HG03558 (cell line): ENCODE measurements at regions not wholly inside any gene's neighbourhood (a gene's known extent, or its start where the extent isn't known, plus 50 kb on each side); places are given as distances from the start of the nearest gene placed in this dataset.

Source experiments
- ATAC-seq: cut with Tn5 transposase; IDR thresholded peaks from one replicate; pipeline ENCODE4 v1.9.1; 2021; ENCODE audit warnings: moderate number of reproducible peaks; ENCODE audit not compliant: unreplicated experiment; ENCODE audit errors: extremely low read depth

DNA sequence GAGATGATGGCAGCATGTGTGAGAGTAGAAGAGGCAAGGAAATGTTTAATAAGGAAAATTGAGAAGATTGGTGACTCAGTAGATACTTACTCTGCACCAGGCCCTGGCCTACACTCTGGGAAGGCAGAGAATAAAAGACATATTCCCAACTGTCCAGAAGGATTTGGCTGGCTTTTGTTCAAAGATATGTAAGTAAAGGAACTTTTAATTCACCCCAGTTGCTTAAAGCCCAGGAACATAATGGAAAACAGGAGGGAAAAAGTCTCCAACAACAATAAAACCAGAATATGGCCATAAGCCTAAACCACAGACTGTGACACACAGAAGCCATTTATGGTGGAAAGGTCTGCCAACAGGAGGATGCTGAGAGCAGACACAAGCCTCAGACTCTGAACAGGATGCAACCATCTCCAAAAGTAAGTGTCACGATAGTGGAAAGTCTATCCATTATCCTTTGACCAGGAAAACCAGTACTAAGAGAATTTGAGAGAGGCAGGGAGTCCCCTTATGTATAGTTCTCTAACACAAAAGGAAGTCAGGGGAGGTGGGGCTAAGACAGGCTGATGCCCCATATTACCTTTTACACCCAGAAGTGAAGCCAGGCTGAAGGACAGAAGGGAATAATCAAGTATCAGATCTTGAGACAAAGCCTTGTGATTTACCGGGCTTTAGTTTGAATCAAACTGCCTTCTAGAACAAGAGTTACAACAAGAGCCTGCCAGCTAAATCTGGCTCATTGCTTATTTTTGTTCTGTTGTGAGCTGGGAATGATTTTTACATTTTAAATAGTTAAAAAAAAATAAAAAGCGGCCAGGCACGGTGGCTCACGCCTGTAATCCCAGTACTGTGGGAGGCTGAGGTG, 169.5 kb upstream of the STARD13 start:
- no peak for ATAC-seq

DNA sequence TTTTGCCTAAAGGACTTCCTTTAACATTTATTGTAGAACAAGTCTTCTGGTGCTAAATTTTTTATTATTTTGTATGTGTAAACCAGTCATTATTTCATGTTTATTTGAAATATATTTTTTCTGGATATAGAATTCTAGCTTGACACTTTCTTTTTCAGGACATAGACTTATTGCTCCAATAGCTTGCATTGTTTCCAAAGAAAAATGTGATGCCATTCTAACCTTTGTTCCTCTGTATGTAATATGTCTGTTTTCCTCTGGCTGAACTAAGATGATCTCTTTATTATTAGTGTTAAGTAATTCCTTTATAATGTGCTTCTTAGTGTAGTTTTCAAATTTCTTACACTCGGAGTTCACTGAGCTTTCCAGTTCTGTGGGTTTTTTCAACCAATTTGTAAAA, 174.1 kb upstream of the STARD13 start:
- no peak for ATAC-seq

DNA sequence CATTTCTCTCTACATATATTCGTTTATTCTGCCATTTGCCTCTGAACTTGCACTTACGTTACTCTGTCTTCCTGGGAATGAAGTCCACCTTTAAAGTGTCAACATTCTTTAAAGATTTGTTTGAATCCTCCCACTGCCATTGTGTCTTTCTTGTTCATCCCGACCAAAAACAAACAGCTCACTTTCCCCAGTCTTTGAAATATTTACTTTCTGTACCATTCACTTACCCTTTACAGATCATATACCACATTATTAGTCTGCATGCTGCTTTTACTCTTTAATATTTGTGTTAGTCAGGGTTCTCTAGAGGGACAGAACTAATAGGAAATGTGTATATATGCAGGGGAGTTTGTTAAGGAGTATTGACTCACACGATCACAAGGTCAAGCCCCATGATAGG, 176.6 kb upstream of the STARD13 start:
- ATAC-seq, result no peak

DNA sequence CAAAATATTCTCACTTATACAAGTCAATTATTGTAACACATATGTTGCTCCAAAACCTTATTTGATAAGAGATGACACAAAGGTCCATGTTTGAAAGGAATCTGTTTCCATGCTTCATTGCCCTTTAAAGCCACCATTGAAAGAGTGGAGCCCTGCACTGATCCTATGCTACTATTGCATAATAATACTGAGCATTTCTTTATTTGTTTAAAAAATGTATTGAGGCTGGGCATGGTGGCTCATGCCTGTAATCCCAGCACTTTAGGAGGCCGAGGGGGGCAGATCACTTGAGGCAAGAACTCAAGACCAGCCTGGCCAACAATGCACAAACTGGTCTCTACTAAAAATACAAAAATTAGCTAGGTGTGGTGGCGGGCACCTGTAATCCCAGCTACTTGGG, 178.8 kb upstream of the STARD13 start:
- ATAC-seq, result no peak

DNA sequence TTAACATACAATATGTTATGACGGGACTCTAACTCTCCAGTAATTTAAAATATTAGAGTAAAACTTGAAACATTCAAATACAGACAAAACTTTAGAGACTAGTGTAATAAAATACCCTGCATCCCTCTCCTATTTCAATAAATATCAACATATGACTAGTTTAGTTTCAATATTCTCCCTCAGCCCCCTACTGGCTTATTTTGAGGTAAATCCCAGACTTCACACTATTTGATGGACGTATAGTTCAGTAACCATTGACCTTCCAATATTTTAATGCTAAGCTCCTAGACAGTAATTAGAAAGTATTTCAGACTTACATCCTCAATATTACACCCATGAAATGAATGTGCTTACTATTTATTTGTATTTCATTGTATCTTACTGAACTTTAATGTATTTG, 180.7 kb upstream of the STARD13 start:
- no peak for ATAC-seq

DNA sequence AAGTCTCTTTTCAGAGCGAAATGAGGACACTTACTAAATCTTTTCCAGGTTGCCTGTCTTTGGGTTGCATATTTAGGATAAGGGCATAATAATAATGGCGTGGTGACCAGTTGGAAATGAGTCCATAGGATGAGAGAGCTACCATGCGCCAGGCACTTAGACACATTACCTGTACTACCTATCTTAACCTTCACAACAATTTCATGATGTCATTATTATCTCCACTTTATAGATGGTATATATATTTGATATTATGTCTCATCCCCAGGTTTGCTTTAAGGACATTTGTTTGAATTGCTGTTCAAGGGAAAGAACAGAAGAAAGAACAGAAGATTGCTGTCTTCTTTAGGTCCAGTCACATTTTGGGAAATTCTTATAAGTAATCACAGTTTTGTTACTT, 182.0 kb upstream of the STARD13 start:
- ATAC-seq, result no peak

DNA sequence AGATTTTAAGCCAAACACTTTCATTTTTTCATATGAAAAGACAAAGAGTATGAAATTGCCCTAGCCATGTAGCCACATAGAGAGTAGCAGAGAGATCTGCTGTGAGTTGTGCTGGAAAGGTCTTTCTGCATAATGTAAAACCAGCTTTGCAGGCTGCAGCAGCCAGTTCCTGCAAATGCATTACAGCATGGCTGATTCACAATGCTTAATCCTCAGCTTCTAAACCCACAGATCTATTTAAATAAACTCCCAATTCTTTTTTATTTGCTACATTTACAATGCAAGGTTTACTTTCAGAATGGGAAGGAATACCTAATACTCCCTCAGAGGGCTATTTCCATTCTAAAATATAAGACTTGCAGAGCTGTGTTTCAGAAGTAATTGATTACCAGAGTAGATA, 185.6 kb upstream of the STARD13 start:
- no peak for ATAC-seq

DNA sequence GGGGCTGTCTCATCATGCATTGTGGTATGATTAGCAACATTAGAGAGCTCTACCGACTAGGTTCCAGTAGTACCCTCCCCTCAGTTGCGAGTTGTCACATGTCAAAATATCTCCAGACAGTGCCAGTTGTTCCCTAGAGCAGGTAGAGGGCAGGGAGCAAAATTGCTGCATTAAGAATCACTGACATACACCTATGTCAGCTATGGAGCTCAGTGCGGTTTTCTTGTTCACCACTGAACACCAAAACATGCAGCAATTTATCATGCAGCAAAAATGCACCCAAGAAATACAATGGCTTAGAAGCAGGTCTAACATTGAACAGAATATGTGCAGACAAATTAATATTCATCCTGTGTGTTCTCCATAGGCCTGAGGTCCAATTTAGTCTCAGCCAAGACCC, 186.9 kb upstream of the STARD13 start:
- no peak for ATAC-seq

DNA sequence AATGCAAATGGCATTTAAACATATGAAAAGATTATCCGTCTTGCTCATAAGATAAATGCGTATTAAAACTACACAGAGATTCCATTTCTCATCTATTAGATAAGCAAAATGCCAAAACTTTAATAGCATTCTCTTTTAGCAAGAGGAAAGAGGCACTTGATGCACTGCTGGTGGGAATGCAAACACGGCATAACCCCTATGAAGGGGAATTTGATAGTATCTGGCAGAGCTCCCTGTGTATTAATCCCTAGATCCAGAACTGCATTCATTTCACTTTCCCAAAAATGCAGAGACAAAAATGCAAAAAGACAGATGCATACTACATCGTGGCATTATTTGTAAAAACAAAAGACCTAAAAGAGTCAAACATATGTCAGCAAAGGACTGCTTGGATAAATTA, 193.6 kb upstream of the STARD13 start:
- ATAC-seq, result no peak

DNA sequence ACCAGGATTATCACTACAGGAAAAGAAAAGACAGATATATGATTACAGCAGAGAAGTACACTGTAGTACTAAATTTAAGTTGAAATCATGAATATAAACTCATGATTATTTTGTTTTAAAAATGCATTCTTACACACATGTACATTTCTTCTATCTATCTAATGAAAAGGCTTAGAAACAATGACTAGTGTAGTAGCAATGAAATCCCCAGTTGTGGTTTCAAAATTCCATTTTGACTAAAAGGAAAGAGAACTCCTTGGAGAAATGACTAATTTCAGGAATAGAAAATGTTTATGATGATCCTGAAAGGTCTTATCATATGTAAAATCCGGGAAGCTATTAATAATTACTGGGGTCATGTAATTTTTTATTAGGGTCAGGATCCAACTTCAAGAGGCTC, 195.0 kb upstream of the STARD13 start:
- no peak for ATAC-seq

DNA sequence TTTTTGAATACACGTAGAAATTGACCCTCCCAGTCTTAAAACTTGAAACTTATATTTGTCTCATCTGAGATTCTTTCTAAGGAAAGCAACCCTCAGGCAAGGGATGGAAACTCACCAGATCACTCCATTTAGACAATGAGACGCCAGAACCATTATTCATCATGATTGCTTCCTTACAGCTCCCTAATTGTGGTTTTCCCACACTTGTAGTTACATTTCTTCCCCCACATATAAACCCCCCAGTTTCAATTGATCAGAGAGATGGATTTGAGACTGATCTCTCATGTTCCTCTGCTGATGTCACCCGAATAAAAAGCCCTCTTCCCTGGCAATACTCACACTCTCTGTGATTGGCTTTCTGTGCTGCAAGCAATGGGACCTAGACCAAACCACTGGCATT, 197.9 kb upstream of the STARD13 start:
- no peak for ATAC-seq

DNA sequence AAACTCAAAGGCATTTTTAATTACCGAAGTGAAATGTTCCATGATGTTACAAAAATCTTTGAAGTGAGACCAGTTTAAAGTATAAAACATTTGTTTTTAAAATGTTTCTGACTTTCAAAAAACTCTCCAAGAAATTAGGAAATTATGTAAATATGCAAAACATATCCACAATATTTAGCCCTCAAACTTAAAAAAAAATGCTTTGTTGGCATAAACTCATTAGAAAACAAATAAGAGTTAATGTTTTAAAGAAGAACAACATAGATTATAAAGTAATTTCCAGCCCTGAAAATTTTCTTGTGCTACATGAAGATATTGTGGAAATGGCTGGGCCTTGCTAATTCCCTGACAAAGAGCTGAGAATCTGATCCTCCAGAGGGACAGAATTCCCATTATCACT, 199.7 kb upstream of the STARD13 start:
- ATAC-seq, result no peak

DNA sequence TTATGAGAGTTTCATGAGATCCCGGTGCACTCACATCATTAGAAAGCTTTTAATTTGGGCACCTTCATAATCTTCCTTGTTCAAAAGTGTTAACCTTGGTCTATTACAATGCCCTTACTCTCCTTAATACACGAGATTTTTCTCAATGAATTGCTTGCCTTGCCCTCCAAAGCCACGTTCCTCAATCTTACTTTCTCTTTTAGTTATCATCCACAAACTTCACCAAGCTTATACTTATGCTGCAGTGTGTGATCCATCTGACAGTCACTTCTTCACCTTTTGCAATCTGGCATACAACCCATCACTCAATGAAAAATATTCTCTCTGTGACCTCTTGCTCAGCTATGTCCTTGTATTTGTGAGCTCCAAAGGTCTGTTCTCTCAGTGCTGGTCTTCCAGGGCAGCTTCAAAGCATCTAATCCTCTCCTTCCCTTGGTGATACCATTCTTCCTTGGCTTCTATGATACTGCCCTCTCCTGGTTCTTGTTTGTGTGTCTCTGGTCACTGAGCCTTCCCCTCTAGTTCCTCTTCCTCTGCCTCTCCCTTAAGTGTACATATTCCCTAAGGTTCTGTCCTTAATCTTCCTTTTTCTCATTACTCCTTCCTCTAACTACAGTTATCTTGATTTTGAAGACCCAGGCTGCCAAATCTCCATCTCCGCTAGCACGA, 202.2 kb upstream of the STARD13 start:
- peak; percentile 65 for ATAC-seq

DNA sequence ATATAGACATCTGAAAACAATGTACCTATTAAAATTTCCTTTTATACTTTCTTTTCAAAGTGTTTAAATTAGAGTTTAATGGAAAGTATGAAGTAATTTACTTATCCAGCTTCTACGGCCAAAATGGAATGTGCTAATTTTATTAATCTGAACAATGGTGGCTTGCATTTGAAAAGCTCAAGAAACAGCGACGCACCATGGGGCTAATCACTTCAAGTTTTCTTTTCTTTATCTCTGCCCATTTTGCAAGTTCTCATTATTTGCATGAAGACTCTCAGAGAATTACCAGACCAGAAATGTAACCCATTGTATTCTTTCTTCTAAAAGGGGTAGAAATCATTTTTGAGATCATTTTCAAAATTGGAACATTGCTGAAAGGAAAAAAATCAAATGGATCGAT, 204.0 kb upstream of the STARD13 start:
- no peak for ATAC-seq

DNA sequence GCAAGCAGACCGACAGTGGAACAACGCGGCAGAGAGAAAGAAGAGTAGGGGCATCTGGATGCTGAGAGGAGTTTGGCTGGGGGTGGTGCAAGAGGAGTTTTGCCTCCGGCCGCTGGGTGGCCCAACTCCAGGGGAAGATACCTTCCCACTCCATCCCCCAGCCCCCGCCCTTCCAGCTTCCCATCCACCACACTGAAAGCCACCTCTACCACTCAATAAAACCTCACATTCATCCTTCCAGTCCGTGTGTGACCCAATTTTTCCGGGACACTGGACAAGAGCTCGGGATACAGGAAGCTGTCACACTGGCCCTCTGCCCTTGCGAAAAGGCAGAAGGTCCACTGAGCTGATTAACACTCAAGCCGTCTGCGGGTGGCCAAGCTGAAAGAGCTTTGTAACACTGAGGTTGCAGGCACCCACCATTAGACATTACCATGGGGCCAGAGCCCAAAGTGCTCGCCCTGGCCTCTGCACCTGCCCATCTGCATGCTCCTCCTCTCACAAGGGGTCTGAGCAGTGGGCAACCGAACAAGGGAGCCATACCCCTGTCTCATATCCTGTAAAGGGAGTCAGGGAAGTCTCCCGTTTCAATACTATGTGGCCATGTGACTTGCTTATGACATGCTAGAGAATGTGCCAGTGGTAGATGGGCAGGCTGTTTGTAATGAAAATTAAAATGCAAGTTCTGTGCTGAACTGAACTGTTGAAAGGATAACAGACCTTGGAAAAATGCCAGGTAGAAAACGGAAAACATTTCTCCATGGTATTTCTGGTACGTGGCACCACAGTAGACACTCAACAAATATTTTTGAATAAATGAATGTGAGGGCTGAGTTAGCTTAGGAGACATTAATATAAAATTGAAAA, 205.1 kb upstream of the STARD13 start:
- no peak for ATAC-seq

DNA sequence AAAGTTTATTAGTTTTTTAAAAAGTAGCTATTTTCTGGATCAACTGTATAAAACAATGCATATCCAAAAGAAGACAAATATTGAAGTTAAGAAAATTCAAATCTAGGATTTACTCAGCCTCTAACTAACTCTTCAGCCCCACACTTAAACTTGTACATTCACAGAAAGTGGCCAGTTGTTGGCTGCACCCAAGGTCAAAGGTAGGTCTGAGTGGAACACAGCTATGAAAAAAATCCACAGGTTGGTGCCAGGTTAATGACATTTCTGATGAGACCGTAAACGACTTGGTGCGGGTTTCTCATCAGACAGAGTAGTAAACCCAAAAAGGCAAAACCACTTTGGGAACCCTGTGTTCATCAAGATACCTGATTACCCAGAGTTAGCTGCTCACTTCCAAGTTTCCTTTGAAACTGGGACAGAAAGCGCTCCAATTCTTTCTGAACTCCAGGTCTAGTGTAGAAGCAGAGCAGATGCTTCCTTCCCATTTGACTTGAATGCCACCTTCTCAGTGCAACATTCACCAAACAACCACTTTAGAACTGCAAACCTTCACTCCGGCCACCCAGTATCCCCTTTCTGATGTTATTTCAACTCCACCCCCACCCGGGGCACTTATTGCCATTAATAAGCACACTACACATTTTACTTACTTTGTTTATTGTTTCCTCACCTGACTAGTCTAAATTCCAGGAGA, 208.3 kb upstream of the STARD13 start:
- ATAC-seq, result no peak

DNA sequence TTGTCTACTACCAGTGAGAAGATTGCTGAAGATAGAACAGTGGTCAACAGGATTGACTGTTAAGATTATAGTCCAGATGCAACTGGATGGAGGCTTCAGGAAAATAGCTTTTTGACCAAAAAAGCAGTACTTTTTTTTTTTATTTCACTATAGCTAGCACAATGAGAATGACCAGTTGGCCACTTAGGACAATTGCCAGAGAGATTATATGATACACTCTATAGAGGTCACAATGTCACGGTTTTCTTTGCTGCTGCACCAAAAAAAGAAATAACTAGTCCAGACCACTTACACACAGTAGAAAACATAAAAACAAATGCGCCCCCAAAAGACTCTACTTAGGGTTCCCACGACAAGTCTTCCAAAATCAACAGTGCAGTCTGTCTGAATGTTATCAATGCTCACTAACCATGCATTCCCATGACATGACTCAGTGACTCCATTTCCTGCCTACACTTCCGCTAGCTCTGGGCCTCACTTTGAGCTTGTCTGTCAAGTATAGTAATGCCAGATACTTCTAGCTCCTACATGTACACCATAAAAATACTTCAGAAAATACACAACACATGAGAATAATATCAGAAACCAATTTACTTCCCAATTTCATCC, 209.1 kb upstream of the STARD13 start:
- ATAC-seq, result no peak

DNA sequence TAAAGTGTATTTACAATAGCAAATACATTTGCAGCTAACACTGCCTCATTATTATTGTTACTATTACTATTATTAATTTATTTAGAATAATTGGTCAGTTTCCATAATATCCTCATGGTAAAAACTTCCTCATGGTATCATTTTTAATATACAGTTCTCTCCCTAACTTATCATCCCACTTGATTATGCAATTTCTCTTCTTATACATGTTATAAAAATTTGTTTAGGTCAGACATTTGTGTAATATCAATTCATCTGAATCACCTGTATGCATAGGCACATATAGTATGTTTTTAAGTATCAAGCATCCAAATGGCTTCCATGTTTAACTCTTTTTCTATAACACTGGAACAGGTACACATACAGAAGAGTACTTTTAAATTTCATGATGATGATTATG, 210.8 kb upstream of the STARD13 start:
- no peak for ATAC-seq

DNA sequence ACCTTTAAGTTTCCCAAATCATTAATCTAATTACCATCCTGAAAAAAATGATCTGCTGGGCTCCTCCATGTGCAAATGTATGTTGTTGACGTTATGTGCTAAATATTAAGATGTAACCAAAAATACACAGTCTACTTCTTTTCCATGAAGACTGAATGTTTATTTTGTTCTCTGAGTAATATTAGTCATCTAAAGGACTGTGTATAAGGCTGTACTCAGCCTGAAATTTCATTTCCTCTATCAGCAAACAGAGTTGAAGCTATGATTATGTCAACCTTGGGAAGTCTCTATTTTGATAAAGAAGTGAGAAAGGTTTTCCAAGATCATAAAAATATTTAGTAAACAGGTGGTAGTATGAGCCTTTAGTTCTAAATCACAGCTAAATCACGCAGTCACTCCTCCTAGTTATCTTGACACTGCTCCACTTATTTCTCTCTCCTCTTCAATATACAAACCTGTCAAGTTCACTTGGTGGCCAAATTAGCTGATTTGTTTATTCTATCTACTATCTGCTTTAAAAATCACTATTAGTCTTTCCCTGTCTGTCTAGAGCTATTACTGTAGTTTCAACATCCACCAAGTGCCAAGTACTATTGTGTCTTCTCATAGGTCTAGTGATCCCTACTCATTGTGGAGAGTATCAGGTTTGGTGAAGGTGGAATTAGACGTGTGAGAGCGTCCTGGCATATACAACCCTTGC, 211.7 kb upstream of the STARD13 start:
- ATAC-seq, result no peak
